Mucosa of descending colon (tissue), 3 donors: ENCODE measurements at regions not wholly inside any gene's neighbourhood (a gene's known extent, or its start where the extent isn't known, plus 50 kb on each side); places are given as distances from the start of the nearest gene placed in this dataset.
A peak's percentile ranks its signal among the peaks of the same experiment; 100 is the strongest.
"Not testable (repeated sequence)": the region's sequence is repeated elsewhere in the genome, so short reads cannot be mapped to it uniquely, and the experiment has no call there.

ENCODE experiments used
- ATAC-seq: fragments of 200-7000 bp; cut with Tn5 transposase; one replicate; pipeline ENCODE4 v1.9.1; 2020; ENCODE audit warnings: mild to moderate bottlenecking, moderate library complexity
- DNase-seq, 3 donors: peaks; one replicate each; pipeline ENCODE4 v3.0.0-alpha.2; 2020
- H3K36me3 ChIP-seq: fragments of 200-600 bp; one replicate; pipeline ENCODE4 v1.8.0; 2021; ENCODE audit warnings: low read depth, mild to moderate bottlenecking
- H3K4me1 ChIP-seq: fragments of 200-600 bp; one replicate; pipeline ENCODE4 v1.8.0; 2021; ENCODE audit warnings: low read depth, mild to moderate bottlenecking
- H3K4me3 ChIP-seq: fragments of 200-600 bp; one replicate; pipeline ENCODE4 v1.8.0; 2021; ENCODE audit warnings: mild to moderate bottlenecking
- H3K9me3 ChIP-seq: fragments of 200-600 bp; one replicate; pipeline ENCODE4 v1.8.0; 2021; ENCODE audit warnings: mild to moderate bottlenecking
- CTCF ChIP-seq: fragments of 200-600 bp; IDR thresholded peaks from one replicate; pipeline ENCODE4 v1.8.0; 2022; ENCODE audit warnings: antibody characterized with exemption, mild to moderate bottlenecking
- intact Hi-C, 2 donors: fragments of 100-400 bp; cut with DNase I in 1 of 2; cut with micrococcal nuclease in 1 of 2; formaldehyde crosslinking; loops; one replicate each; pipeline versions ENCODE4 v1.11.0 to v1.11.1; 2022; cut with DNase I, micrococcal nuclease
- donor health status: DM: no; HTN: no; CAD: no; lungs with moderate emphysema.
- donor health status: DM: no; HTN: no; CAD: no.
- donor health status: DM: no; HTN: yes; CAD: no.

GRCh38 chr4:33470805-33471204 is 2750.6 kb downstream of the PCDH7 start:
- ATAC-seq = no peak
- intact Hi-C loops = no loop called here
- H3K9me3 ChIP-seq = peaks cover 19% of the 10 kb centered on the region

GRCh38 chr4:33477715-33478114 is 2757.5 kb downstream of the PCDH7 start:
- no peaks in the 10 kb centered on the region for H3K4me1 ChIP-seq
- H3K9me3 ChIP-seq = peaks cover 18% of the 10 kb centered on the region
- DNase-seq (no peak), ATAC-seq (no peak)
- TF ChIP-seq CTCF = no peak
- intact Hi-C loops = no loop called here
- no peaks in the 10 kb centered on the region for H3K36me3 ChIP-seq
- H3K4me3 ChIP-seq = no peak overlapping the region

More at GRCh38 chr4:33470805-33471204, 2750.6 kb downstream of the PCDH7 start:
- DNase-seq = no peak
- no peak overlapping the region for H3K4me3 ChIP-seq
- H3K36me3 ChIP-seq = no peaks in the 10 kb centered on the region
- H3K4me1 ChIP-seq = no peaks in the 10 kb centered on the region
- no peak for TF ChIP-seq CTCF

GRCh38 chr4:33482773-33483172 is 2761.5 kb downstream of the ARAP2 start:
- intact Hi-C loops = no loop called here
- H3K4me3 ChIP-seq = no peak overlapping the region
- peak; percentile 15 for ATAC-seq
- H3K36me3 ChIP-seq = no peaks in the 10 kb centered on the region
- no peaks in the 10 kb centered on the region for H3K4me1 ChIP-seq
- TF ChIP-seq CTCF = no peak
- H3K9me3 ChIP-seq = peaks cover 18% of the 10 kb centered on the region
- DNase-seq = peak in 1 of 3 donors; percentile 22

GRCh38 chr4:33485111-33485510 is 2759.2 kb downstream of the ARAP2 start:
- no peak overlapping the region for H3K4me3 ChIP-seq
- DNase-seq (no peak), ATAC-seq (no peak)
- no peaks in the 10 kb centered on the region for H3K36me3 ChIP-seq
- no peak for TF ChIP-seq CTCF
- peaks cover 24% of the 10 kb centered on the region for H3K9me3 ChIP-seq
- H3K4me1 ChIP-seq = no peaks in the 10 kb centered on the region
- intact Hi-C loops = no loop called here

- DNase-seq (no peak), ATAC-seq (no peak)
- H3K4me3 ChIP-seq = no peak overlapping the region
- peaks cover 20% of the 10 kb centered on the region for H3K9me3 ChIP-seq
- H3K36me3 ChIP-seq = no peaks in the 10 kb centered on the region
- no peaks in the 10 kb centered on the region for H3K4me1 ChIP-seq
- intact Hi-C loops = no loop called here
- no peak for TF ChIP-seq CTCF
These were observed 2751.1 kb downstream of the ARAP2 start for GRCh38 chr4:33493231-33493630.

- Histone ChIP-seq H3K4me1 (no peaks in the 10 kb centered on the region), H3K36me3 (no peaks in the 10 kb centered on the region), H3K4me3 (no peak overlapping the region), H3K9me3 (peaks cover 12% of the 10 kb centered on the region)
- no peak for TF ChIP-seq CTCF
- no peak for DNase-seq
- intact Hi-C loops = no loop called here
- no peak for ATAC-seq
These were observed 2750.2 kb downstream of the ARAP2 start for GRCh38 chr4:33494150-33494549.

- intact Hi-C loops, ATAC-seq: not testable (repeated sequence)
These were observed 2742.7 kb downstream of the ARAP2 start for GRCh38 chr4:33501587-33501986.

More at GRCh38 chr4:33501587-33501986, 2742.7 kb downstream of the ARAP2 start:
- not testable (repeated sequence) for H3K4me3 ChIP-seq, H3K36me3 ChIP-seq, DNase-seq, H3K4me1 ChIP-seq
- H3K9me3 ChIP-seq = peaks cover 43% of the 10 kb centered on the region
